ENCODE measurements at regions not wholly inside any gene's neighbourhood (a gene's known extent, or its start where the extent isn't known, plus 50 kb on each side); places are given as distances from the start of the nearest gene placed in this dataset.

GRCh38 chr7:19417231-19417630 lies 272.0 kb upstream of the FERD3L start:
- TF ChIP-seq CTCF (IDR thresholded peaks at IDR 0.05): no peak
- no peak for TF ChIP-seq POLR2A (IDR thresholded peaks at IDR 0.05)
